GM13976 (cell line): ENCODE measurements at regions not wholly inside any gene's neighbourhood (a gene's known extent, or its start where the extent isn't known, plus 50 kb on each side); places are given as distances from the start of the nearest gene placed in this dataset.

ENCODE experiments used
- DNase-seq: peaks from one replicate; pipeline ENCODE4 v3.0.0; 2012; ENCODE audit warnings: low spot score
- in situ Hi-C: fragments of 300-500 bp; cut with MboI; formaldehyde crosslinking; loops from one replicate; pipeline ENCODE4 v1.12.0; 2022; ENCODE audit warnings: low sequenced_read_pairs, mixed read lengths, inconsistent platforms; ENCODE audit not compliant: unreplicated experiment
- TF ChIP-seq, protein P1 (sequence below): IDR thresholded peaks from 2 replicates; pipeline ENCODE4 v1.5.1; 2012; ENCODE audit warnings: borderline replicate concordance, mild to moderate bottlenecking; ENCODE audit not compliant: insufficient read depth; ENCODE audit errors: extremely low read depth, missing control alignments, control extremely low read depth

DNA sequence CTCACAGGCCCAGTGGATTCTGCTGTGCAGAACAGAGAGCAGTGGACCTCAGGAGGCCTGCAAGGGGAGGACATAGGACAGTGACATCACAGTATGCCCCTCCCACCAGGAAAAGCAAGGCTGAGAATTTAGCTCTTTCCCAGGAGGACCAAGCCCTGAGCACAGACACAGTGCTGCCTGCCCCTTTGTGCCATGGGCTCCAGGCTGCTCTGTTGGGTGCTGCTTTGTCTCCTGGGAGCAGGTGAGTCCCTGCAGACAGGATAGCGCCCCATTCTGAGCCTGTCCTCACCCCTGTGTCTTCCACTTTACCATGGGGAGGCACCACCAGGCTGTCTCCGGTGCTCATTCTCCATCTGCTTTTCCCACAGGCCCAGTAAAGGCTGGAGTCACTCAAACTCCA, 63.0 kb upstream of the PRSS58 start:
- no peak for DNase-seq
- TF ChIP-seq, protein P1, sequence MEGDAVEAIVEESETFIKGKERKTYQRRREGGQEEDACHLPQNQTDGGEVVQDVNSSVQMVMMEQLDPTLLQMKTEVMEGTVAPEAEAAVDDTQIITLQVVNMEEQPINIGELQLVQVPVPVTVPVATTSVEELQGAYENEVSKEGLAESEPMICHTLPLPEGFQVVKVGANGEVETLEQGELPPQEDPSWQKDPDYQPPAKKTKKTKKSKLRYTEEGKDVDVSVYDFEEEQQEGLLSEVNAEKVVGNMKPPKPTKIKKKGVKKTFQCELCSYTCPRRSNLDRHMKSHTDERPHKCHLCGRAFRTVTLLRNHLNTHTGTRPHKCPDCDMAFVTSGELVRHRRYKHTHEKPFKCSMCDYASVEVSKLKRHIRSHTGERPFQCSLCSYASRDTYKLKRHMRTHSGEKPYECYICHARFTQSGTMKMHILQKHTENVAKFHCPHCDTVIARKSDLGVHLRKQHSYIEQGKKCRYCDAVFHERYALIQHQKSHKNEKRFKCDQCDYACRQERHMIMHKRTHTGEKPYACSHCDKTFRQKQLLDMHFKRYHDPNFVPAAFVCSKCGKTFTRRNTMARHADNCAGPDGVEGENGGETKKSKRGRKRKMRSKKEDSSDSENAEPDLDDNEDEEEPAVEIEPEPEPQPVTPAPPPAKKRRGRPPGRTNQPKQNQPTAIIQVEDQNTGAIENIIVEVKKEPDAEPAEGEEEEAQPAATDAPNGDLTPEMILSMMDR: no peak
- in situ Hi-C loops: no loop called here

DNA sequence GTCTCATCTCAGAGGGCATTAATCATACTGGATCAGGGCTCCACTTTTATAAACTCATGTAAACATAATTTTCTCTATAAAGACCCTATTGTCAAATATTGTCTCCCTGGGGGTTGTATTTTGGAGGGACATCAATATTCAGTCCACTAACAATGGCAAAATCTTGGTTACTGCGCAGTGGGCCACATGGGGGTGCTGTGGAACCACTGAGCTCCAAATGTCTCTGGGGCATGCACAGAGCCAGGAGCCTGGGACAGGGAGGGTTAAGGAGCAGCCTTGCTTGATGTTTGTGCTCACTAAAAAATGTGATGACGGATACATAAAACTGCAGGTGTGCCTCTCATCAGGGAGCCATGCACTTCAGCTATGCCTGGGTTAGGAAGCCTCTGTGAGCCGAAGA, 62.1 kb upstream of the PRSS58 start:
- DNase-seq: no peak
- in situ Hi-C loops: no loop called here
- TF ChIP-seq, protein P1: peak; percentile 28

DNA sequence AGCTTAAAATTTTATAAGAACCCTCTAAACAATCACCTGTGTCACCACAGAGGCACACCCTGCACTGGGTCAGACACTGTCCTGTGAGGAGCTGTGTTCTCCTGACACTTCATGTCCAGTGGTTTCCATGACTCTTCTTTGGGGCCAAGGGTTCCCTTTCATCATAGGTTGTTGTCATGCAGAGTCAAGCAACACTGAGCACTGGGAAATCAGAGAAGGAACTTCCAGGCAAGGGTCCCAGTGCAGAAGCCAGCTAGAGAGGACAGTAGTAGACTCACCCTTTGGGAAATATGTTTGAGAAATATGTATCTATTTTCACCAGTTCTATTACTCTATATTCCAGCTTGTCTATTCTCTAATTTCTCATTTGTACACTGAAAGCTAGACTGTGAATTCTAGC, 56.4 kb upstream of the PRSS58 start:
- TF ChIP-seq, protein P1: no peak
- in situ Hi-C loops: no loop called here
- no peak for DNase-seq

DNA sequence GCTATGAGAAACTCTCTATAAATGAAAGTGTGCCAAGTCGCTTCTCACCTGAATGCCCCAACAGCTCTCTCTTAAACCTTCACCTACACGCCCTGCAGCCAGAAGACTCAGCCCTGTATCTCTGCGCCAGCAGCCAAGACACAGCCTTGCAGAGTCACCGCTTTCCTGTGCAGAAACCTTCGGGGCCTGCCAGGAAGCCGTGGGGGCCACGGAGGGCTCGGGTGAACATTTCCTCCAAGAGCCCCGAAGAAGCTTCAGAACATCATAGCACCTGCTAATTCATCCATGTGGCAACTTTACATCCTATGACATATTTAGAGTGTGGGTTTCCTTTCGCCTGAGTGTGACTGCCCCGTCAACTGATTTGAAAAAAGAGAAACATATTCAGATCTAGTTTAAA, 55.7 kb upstream of the PRSS58 start:
- TF ChIP-seq, protein P1: no peak
- DNase-seq: no peak
- in situ Hi-C loops: no loop called here

DNA sequence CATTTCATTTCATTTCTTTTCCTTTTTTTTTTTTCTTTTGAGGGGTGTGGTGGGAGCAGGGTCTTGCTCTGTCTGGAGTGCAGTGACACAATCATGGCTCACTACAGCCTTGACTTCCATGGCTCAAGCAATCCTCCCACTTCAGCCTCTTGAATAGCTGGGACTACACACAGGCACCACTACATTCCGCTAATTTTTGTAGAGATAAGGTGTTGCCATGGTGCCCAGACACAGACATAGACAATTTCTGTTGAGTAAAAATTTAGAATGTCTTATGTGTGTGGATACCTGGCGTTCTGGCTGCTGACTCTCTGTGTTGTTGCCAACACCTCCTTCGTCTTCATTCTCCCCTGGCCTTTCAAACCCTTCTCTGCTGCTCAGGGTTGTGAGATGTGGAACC, 54.0 kb upstream of the PRSS58 start:
- in situ Hi-C loops: no loop called here
- TF ChIP-seq, protein P1: no peak
- no peak for DNase-seq

DNA sequence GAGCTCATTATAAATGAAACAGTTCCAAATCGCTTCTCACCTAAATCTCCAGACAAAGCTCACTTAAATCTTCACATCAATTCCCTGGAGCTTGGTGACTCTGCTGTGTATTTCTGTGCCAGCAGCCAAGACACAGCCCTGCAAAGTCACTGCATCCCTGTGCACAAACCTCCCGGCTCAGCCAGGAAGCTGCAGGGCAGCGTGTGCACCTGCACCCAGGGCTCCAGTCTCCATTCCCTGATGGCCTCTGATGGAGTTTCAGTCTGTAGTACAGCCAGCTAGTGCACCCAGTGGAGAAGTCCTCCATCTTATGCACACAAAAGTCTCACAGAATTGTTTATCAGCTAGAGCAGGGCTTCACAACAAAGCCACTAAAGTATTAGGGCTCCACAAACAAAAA, 51.1 kb upstream of the PRSS58 start:
- TF ChIP-seq, protein P1: no peak
- in situ Hi-C loops: no loop called here
- DNase-seq: no peak

DNA sequence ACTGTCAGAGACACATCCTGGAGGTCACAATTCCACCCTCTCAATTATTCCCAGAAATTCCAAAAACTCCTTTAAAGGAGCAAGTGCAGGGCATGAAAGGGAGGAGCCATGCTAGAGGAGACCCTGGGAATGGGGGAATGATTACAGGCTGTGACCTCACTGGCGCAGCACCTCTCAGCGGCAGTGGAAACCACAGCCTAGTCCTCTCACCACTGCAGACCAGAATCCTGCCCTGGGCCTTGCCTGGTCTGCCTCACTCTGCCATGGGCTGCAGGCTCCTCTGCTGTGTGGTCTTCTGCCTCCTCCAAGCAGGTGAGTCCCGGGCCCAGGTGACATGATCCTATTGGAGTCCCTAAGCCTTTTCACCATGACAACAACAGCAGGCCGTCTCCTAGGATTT, 50.5 kb upstream of the PRSS58 start:
- TF ChIP-seq, protein P1: no peak
- in situ Hi-C loops: no loop called here

More for the DNA sequence above, 50.5 kb upstream of the PRSS58 start:
- DNase-seq: no peak
